Esophagus squamous epithelium (tissue), 4 donors: ENCODE measurements at regions not wholly inside any gene's neighbourhood (a gene's known extent, or its start where the extent isn't known, plus 50 kb on each side); places are given as distances from the start of the nearest gene placed in this dataset.

Source experiments
- CTCF ChIP-seq, 6 experiments: fragments of 450-650 bp in 4 of 6; fragments of 200-600 bp in 2 of 6; sonication (generic) in 2 of 6; IDR thresholded peaks; one replicate each; pipeline ENCODE4 v1.5.1; 2016 to 2019; ENCODE audit warnings: antibody characterized with exemption in 6 of 6, mild to moderate bottlenecking in 4 of 6, moderate library complexity in 4 of 6
- POLR2A ChIP-seq, 4 donors: fragments of 450-650 bp; IDR thresholded peaks; one replicate each; pipeline ENCODE4 v1.6.1; 2017; ENCODE audit warnings: antibody characterized with exemption in 4 of 4, mild to moderate bottlenecking in 4 of 4, moderate library complexity in 3 of 4

GRCh38 chr12:88960213-88960878 is 380.1 kb upstream of the KITLG start:
- no peak for TF ChIP-seq CTCF (IDR thresholded peaks at IDR 0.05)
- TF ChIP-seq POLR2A (IDR thresholded peaks at IDR 0.05) = no peak
